SK-MEL-5 (cell line): ENCODE measurements at regions not wholly inside any gene's neighbourhood (a gene's known extent, or its start where the extent isn't known, plus 50 kb on each side); places are given as distances from the start of the nearest gene placed in this dataset.
A peak's percentile ranks its signal among the peaks of the same experiment; 100 is the strongest.
"Not testable (repeated sequence)": the region's sequence is repeated elsewhere in the genome, so short reads cannot be mapped to it uniquely, and the experiment has no call there.

Source experiments
- DNase-seq: peaks from one replicate; pipeline ENCODE4 v3.0.0-alpha.2; 2016; ENCODE audit warnings: low read depth, low spot score
- in situ Hi-C: cut with HindIII; loops from 2 replicates; pipeline ENCODE4 v1.10.0; 2016; ENCODE audit warnings: low sequenced_read_pairs, high pct_unique_total_duplicates, low pct_unique_long_range_greater_than_20kb

DNA sequence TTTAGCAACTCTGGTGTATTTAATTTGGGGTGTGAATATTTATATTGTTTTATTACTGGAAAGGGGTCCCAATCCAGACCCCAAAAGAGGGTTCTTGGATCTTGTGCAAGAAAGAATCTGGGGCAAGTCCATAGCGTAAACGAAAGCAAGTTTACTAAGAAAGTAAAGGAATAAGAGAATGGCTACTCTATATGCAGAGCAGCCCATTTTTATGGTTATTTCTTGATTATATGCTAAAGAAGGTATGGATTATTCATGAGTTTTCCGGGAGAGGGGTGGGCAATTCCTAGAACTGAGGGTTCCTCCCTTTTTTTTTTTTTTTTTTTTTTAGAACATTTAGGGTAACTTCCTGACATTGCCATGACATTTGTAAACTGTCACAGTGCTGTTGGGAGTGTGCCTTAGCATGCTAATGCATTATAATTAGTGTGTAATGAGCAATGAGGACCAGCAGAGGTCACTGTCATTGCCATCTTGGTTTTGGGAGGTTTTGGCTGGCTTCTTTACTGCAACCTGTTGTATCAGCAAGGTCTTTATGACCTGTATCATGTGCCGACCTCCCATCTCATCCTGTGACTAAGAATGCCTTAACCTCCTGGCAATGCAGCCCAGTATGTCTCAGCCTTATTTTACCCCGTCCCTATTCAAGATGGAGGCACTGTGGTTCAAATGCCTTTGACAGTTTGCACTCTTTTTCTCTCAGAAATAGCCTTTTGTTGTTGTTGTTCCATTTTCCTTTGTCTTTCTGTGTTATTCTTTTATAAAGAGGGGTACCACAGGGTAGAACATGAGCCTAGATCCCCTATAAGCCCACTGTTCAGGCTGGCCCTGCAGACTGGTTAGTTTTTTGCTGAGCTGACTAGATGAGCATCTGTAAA lies 75.5 kb upstream of the DCD start:
- peak; percentile 67 for DNase-seq
- in situ Hi-C loops, result no loop called here

- in situ Hi-C loops, result no loop called here
- no peak for DNase-seq
Observed at GRCh38 chr12:54721312-54721711, 73.1 kb upstream of the DCD start.

DNA sequence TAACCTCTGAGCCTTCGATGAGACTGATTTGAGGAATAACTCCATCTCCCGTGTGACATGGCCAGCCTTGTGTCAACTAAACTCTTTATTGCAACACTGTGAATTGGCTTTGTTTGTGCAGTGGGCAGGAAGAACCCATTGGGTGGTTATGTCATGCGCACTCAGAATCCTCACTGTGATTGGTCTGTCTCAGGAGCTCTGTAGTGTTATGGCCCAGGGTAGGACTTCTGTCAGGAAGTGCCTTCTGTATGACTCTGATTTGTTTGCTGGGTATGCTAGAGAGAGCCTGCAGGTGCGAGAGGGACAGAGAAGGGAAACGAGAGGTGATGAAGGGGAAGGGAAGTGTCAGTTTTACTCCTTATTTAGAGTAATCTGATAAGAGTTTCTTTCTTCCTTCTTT lies 71.5 kb upstream of the DCD start:
- peak; percentile 11 for DNase-seq
- in situ Hi-C loops, result no loop called here

- in situ Hi-C loops, result no loop called here
- DNase-seq, result no peak
Observed at GRCh38 chr12:54716261-54716660, 68.1 kb upstream of the DCD start.

- in situ Hi-C loops, result not testable (repeated sequence)
Observed at GRCh38 chr12:54713876-54714275, 65.7 kb upstream of the DCD start.

DNA sequence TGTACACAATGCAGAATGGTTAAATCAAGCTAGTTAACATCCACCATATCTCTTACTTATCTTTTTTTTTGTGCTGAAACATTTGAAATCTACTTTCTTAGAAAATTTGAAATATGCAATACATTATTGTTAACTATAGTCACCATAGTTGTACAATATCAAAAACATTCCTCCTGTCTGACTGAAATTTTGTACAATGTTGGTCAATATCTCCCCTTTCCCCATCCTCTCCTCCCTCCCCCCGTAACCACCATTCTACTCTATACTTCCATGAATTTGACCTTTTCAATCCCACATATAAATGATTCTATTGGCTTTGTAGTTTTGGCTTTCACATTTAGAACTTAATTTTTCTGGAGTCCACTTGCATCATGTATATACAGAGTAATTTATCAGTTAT lies 63.5 kb upstream of the DCD start:
- no peak for DNase-seq
- in situ Hi-C loops, result no loop called here

More at GRCh38 chr12:54713876-54714275, 65.7 kb upstream of the DCD start:
- DNase-seq, result not testable (repeated sequence)

GRCh38 chr12:54708826-54709225 lies 60.7 kb upstream of the DCD start:
- no peak for DNase-seq
- in situ Hi-C loops, result no loop called here

DNA sequence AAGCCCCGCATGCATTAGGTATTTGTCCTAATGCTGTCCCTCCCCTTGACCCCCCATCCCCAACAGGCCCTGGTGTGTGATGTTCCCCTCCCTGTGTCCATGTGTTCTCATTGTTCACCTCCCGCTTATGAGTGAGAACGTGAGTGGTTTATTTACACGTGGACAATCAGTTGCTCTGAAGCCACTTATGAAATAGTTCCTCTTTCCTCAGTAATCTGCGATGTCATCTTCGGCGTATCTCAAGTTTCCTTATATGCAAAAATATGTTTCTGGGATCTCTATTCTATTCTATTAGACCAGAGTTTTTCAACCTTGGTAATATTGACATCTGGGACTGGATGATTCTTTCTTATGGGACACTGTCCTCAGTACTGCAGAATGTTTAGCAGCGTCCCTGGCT lies 56.0 kb upstream of the DCD start:
- in situ Hi-C loops, result no loop called here
- DNase-seq, result no peak

- DNase-seq, result peak; percentile 66
- in situ Hi-C loops, result no loop called here
Observed at GRCh38 chr12:54701940-54702592, 53.9 kb upstream of the DCD start.

DNA sequence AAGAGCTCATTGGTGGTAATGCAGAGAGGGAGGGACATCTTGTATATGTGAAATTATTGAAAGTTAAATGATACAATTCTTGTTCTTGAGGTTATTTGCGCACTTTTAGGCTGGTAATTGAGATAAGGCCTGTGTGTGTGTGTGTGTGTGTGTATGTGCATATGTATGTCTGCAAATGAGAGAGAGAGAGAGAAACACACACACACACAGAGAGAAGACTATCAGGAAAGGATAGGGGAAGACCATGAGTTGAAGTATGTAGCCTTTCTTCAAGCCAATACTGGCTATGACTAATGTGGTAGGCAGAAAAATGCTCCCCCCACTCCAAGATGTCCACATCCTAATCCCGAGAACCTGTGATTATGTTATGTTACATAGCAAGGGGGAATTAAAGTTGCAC lies 52.7 kb upstream of the DCD start:
- DNase-seq, result no peak
- in situ Hi-C loops, result no loop called here

DNA sequence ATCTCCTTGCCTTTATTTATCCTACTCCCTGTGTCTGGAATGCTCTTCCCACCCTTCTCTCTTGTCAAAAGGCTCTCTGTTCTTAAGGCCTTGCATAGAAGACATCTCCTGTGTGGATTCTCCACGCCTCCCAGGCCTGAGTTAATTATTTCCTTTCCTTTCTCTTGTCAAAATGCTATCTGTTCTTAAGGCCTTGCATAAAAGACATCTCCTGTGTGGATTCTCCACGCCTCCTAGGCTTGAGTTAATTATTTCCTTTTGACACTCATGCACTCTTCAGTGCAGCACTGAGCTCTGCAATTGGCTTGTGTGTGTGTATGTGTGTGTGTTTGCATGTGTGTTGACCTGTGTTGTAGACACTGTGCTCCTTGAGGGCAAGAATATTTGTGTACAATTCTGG lies 52.1 kb upstream of the DCD start:
- in situ Hi-C loops, result no loop called here
- DNase-seq, result peak; percentile 50
